ENCODE measurements at regions not wholly inside any gene's neighbourhood (a gene's known extent, or its start where the extent isn't known, plus 50 kb on each side); places are given as distances from the start of the nearest gene placed in this dataset.

- TF ChIP-seq, protein P1, sequence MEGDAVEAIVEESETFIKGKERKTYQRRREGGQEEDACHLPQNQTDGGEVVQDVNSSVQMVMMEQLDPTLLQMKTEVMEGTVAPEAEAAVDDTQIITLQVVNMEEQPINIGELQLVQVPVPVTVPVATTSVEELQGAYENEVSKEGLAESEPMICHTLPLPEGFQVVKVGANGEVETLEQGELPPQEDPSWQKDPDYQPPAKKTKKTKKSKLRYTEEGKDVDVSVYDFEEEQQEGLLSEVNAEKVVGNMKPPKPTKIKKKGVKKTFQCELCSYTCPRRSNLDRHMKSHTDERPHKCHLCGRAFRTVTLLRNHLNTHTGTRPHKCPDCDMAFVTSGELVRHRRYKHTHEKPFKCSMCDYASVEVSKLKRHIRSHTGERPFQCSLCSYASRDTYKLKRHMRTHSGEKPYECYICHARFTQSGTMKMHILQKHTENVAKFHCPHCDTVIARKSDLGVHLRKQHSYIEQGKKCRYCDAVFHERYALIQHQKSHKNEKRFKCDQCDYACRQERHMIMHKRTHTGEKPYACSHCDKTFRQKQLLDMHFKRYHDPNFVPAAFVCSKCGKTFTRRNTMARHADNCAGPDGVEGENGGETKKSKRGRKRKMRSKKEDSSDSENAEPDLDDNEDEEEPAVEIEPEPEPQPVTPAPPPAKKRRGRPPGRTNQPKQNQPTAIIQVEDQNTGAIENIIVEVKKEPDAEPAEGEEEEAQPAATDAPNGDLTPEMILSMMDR (IDR thresholded peaks at IDR 0.05 in 8 of 11, conservative IDR thresholded peaks at IDR 0.05 in 3 of 11) = no peak
- TF ChIP-seq POLR2A (IDR thresholded peaks at IDR 0.05) (no peak), POLR2AphosphoS5 (IDR thresholded peaks at IDR 0.05) (no peak)
Measured at GRCh38 chr16:61465285-61465684, 571.0 kb downstream of the CDH8 start.
